AG09309 (cell line): ENCODE measurements at regions not wholly inside any gene's neighbourhood (a gene's known extent, or its start where the extent isn't known, plus 50 kb on each side); places are given as distances from the start of the nearest gene placed in this dataset.

ENCODE experiments used
- DNase-seq: peaks from one replicate; pipeline ENCODE4 v3.0.0-alpha.2; 2010; ENCODE audit warnings: low read depth
- H3K4me3 ChIP-seq: 2 replicates; pipeline ENCODE4 v1.5.1; 2011; ENCODE audit warnings: mild to moderate bottlenecking, low read depth, low read length, moderate library complexity; ENCODE audit not compliant: control insufficient read depth
- CTCF ChIP-seq: IDR thresholded peaks from 2 replicates; pipeline ENCODE4 v1.5.1; 2011; ENCODE audit warnings: mild to moderate bottlenecking, low read depth, low read length, inconsistent platforms; ENCODE audit not compliant: insufficient read depth, control insufficient read depth; ENCODE audit errors: missing control alignments

- TF ChIP-seq CTCF, result no peak
- no peak for DNase-seq
- H3K4me3 ChIP-seq, result no peak overlapping the region
Measured at GRCh38 chr12:91575630-91576029, 393.0 kb upstream of the DCN start.

DNA sequence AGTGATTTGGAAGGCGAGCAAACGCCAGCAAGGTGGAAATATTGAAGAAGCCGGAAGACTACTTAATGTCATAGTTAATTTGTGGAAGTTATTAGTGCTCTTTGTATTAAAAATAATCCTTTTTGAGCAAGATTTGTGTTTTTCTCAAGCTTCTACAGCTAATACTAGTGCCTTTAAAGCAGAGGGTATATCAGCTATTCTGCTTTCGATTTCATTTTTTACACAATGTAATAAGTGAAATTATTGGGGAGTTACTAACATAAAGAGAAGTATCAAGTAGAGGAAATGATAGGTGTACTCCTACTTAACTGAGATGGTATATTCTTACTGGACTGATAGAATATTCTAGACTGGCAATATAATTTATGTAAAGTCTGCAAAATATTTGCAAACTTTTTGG is 392.4 kb upstream of the DCN start:
- no peak for DNase-seq
- H3K4me3 ChIP-seq, result no peak overlapping the region
- no peak for TF ChIP-seq CTCF

GRCh38 chr12:91574391-91574790 is 391.8 kb upstream of the DCN start:
- no peak for DNase-seq

DNA sequence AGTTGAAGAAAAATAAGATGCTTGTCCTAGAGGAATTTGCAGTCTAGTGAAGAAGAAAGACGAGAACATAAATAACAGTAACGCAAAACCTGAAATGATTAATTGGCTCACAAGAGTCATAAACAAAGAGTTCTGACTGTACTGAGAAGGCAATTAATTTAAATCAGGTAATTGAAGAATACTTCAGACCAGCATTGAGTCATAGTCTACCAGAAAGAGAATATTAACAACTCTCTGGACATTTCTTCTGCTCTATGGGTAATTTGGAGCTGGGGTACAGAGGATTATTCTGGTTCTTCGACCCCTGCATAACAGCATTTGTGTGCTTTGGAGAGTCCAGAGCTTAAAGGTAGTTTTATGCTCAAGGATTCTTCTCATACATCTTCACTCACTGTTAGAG is 390.3 kb upstream of the DCN start:
- TF ChIP-seq CTCF, result no peak
- no peak for DNase-seq
- H3K4me3 ChIP-seq, result no peak overlapping the region

More at GRCh38 chr12:91574391-91574790, 391.8 kb upstream of the DCN start:
- no peak overlapping the region for H3K4me3 ChIP-seq
- TF ChIP-seq CTCF, result no peak

GRCh38 chr12:91567100-91567485 is 384.5 kb upstream of the DCN start:
- no peak for DNase-seq

DNA sequence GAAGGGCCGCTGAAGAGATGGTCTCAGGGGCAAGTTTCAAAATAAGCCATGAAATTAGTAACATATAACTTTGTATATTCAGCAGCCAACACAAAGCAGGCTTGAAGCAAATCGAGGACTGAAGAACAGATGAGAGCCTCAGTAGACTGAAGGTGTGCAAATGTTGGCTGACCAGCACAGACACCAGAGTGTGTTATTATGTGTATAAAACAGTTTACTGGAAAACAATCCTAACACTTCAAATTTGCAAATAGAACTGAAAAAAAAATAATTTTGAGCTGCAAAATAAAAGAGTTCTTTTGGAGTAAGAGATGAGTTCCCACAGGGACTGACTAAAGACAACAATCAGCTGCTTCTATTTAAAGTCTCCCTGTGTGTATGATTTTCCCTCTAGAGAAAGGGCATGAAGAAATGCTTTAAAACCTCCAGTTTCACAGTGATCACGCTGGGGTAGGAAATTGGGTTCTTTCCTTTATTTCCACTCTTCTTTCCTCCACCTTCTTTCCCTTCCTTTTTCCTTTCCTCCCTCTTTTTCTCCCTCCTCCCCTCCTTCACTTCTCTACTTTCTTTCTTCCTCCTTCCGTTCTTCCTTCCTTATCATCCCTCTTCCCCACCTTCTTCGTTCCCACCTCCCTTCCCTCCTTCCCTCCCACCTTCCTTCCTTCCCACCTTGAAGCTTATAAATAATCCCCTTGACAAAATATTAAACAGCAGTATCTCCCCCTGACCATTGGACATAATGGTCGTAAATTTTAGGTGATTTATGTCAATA is 383.9 kb upstream of the DCN start:
- H3K4me3 ChIP-seq, result no peak overlapping the region
- no peak for DNase-seq
- no peak for TF ChIP-seq CTCF

More at GRCh38 chr12:91567100-91567485, 384.5 kb upstream of the DCN start:
- H3K4me3 ChIP-seq, result no peak overlapping the region
- no peak for TF ChIP-seq CTCF
